Forelimb muscle (tissue), 1 donor: ENCODE measurements at regions not wholly inside any gene's neighbourhood (a gene's known extent, or its start where the extent isn't known, plus 50 kb on each side); places are given as distances from the start of the nearest gene placed in this dataset.

Source experiments
- DNase-seq: peaks from one replicate; pipeline ENCODE4 v3.0.0-alpha.2; 2013; ENCODE audit warnings: low read depth

GRCh38 chr2:118565786-118566540 is 281.5 kb downstream of the EN1 start:
- peak; percentile 38 for DNase-seq

GRCh38 chr2:118565301-118565700 is 282.1 kb downstream of the EN1 start:
- no peak for DNase-seq

DNA sequence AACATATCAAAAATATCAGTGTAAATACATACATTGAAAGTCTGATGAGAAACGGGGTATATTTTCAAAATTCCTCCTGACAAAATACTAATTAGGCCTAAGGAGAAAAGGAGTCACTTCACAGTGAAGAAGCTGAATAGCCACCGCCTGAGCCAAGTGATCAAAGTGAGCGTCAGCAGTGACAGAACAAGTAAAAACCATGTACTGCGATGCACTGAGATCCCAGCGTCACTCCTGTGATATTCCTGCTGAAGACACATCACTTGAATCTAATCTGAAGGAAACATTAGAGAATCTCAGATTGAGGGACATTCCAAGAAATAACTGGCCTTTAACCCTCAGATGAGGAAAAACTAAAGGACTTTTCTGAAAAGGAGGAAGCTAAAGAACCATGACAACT is 285.3 kb downstream of the EN1 start:
- DNase-seq: no peak

GRCh38 chr2:118558846-118559245 is 288.6 kb downstream of the EN1 start:
- no peak for DNase-seq

- DNase-seq: no peak
These were observed 289.7 kb downstream of the EN1 start for GRCh38 chr2:118557791-118558190.

DNA sequence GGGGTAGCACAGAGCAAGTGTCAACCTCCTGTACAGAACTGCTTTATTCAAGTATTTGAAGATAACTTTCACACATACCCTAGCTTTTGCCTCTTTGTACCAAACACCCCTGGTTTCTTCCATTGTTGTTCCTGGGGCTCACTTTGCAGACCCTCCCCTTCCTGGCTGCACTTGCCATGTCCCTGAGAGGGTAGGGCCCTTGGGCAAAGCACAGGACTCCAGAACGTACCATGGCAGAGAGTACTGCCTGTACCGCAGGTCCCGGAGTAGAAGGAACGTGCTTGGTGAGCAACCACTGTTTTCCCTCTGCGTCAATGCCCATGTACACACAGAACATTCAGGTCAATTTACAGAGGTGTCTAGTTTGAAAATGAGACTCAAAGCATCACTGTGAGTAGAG is 290.4 kb downstream of the EN1 start:
- DNase-seq: no peak

DNA sequence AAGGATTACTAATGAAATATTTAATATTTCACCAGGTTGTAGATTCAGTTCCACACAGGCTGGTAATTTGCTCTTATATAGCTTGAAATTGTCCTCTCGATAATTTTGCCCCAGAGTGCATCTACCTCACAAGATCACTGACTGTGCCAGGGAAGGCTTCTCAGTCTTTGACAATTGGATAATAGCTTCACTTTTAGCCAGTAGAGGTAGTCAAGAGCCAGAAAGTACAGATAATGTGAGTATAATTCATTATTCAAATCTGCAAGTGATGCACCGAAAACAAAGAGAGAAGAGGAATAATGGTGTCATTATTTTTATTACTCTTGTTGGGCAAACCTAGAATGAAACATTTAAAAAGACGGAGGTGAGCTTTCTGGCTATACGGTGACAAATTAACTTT is 292.8 kb downstream of the EN1 start:
- DNase-seq: no peak

GRCh38 chr2:118549503-118549902 is 297.9 kb downstream of the EN1 start:
- no peak for DNase-seq

GRCh38 chr2:118548880-118549488 is 298.5 kb downstream of the EN1 start:
- DNase-seq: no peak

- DNase-seq: no peak
These were observed 308.2 kb downstream of the EN1 start for GRCh38 chr2:118539290-118539689.

DNA sequence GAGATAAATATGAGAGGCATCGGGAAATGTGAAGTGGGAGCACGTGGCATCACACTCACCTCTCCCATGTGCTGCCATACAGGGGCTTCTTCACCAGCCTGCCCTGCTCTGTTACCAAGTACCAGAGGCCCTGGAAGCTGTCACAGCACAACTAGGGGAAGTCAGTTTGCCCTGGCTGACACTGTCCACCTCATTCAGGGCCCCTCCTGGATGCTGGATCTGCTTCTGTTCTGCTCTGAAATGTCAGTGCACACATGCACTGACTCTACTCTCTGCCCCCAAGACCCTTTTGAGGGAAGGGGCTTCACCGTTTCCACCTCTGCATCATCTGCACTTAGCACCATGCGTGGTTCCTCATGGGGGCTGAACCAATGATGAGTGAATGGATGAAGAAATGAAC is 311.1 kb downstream of the EN1 start:
- DNase-seq: no peak

- DNase-seq: no peak
These were observed 311.6 kb downstream of the EN1 start for GRCh38 chr2:118535818-118536212.

DNA sequence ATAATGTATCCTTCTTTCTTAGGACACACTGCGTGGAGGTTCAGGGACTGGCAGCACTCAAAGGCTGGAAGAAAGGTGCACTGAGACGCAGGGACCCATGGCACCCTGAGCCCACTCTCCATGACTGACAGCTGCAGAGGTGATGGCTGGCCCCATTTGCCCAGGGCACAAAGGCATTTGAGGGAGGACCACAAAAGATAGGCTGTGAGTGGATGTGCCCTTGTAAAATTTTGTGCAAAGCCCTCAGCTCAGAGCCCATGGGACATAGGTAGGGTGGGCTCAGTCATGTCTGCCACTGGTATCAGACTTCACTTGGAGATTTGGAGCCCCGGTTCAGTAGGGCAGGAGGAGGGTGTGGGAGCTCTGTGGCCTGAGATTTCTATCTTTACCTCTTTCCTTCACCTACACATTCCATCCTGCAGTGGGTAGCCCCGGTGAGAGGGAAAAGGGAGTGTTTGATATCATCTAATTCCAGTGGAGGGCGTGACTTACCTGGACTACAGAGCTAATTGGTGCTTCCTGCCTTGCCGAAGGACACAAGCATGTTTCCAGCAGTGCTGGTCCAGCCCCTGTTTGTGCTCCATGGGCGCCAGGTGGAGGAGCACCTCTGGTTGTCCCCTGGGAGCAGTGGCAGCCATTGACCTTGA is 312.2 kb downstream of the EN1 start:
- no peak for DNase-seq

GRCh38 chr2:118530976-118531375 is 316.5 kb downstream of the EN1 start:
- DNase-seq: no peak

DNA sequence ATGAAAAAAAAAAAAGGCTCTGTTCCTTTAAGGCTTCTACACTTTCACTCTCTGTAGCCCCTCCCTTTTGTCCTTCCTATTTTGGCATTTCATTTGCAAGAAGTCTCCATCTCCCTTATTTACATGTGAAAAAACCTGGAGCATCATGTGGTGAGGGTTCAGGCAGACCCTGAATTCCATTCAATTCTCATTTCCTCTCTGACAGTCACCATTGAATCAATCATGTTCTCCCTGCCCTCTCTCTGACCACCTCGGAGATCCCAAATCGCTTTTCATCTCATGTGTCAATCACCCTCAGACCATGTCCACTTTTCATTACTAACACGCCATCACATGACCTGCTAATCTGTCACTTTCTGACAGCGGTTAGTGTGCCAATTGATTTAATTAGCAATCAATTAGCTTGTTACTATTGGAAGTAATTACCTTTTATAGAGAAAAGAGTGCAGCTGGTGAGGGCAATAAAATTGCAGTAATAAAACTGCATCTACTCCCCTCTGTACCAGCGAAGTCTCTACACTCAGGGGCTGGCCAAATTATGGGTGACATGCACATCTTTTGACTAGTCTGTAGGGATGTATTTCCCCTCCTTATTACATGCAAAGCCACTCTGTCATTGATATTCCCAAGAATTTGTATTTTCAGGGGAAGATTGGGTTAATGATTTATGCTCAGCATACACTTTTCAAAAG is 317.4 kb downstream of the EN1 start:
- DNase-seq: no peak

DNA sequence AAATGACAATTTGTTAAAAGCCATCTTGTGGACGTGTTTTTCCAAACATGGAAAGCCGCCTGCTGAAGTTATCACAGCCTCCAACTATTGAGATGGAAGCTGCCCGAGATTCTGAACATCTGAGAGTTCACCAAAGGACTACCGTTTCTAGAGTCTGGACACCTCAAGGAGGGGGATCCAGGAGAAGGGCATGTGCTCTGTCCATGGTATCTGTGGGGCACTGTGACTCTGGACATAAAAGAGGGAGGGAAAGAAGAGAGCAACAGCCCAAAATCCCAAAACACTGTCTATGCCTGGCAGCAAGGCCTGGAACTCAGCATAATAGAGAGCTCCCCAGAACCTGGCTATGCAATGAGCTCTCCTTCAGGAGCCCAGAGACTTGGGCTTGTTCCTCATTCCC is 319.9 kb downstream of the EN1 start:
- DNase-seq: no peak

GRCh38 chr2:118525346-118525745 is 322.1 kb downstream of the EN1 start:
- no peak for DNase-seq

- DNase-seq: no peak
These were observed 322.5 kb downstream of the EN1 start for GRCh38 chr2:118524911-118525310.

- DNase-seq: no peak
These were observed 323.7 kb downstream of the EN1 start for GRCh38 chr2:118523761-118524160.

- DNase-seq: no peak
These were observed 325.5 kb downstream of the EN1 start for GRCh38 chr2:118521960-118522359.

DNA sequence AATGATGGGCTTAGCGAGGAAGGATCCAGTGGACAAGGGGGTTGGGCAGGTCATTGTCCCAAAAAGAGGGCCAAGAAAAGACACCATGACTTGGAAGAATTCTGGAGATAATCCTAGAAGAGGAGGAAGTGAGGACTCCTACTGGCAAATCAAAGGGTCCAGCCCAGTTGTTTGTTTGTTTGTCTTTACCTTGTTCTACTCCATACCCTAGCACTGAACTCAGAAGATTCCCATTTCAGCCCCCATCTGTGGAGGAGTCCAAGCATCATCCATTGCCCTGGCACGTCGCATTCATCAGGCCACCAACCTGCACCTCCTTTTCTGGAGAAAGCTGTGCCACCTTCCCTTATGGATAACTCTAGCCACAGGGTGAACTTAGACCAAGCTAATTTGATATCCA is 326.2 kb downstream of the EN1 start:
- no peak for DNase-seq

DNA sequence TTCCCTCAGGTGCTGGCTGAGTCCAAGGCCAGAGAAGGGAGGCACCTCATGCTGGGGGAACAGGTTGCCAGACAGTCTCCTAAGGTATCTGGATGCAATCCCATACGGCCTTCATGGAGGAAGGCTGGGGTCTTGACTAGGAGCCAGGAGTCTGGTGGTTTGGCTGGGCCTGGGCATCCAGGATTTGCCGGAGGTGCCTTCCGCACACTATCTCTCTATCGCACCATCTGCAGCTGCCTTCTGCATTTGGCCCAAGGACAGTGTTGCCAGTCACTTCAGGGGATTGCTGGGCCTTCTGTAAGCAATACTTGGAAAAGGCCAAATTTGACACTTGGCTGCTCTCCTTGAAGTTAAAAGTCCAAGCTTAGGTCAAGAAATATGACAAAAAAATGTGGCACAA is 327.2 kb downstream of the EN1 start:
- no peak for DNase-seq

- no peak for DNase-seq
These were observed 327.9 kb downstream of the EN1 start for GRCh38 chr2:118519511-118519910.
